D341Med (cell line): ENCODE measurements at regions not wholly inside any gene's neighbourhood (a gene's known extent, or its start where the extent isn't known, plus 50 kb on each side); places are given as distances from the start of the nearest gene placed in this dataset.
"Not testable (repeated sequence)": the region's sequence is repeated elsewhere in the genome, so short reads cannot be mapped to it uniquely, and the experiment has no call there.

ENCODE experiments used
- DNase-seq: peaks from one replicate; pipeline ENCODE4 v3.0.0; 2012; ENCODE audit warnings: low spot score

- no peak for DNase-seq
Observed at GRCh38 chr2:38243186-38243880, 133.7 kb downstream of the ATL2 start.

DNA sequence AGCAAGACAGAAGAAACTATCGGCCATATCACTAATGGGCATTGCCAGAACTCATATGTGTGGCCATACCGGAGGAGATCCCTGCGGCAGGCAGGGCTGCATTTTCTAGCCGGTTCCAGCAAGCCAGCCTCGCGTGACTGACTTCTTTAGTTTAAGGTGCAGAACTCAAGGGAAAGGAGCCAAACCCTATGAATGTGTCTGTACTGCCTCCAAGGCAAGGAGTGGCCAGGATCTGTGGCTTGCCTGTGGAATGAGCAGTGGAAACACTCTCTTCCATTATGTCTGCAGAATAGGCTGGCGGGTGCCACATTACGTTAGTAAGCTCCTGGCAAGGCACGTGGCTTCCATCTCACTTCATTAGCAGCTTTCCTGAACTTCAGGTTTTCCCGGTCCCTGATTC is 137.6 kb downstream of the ATL2 start:
- DNase-seq = no peak

DNA sequence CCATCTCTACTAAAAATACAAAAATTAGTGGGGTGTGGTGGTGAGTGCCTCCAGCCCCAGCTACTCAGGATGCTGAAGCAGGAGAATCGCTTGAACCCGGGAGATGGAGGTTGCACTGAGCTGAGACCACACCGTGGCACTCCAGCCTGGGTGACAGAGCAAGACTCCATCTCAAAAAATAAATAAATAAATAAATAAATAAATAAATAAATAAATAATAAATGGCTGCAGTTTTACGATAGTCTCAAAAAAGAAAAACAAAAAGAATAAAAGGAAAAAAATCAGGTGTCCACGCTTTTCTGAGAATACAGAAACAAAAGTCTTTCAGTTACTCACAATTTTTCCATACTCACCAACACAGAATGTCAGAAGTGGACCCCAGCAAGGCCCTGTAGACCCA is 138.4 kb downstream of the ATL2 start:
- DNase-seq = not testable (repeated sequence)

- DNase-seq = no peak
Observed at GRCh38 chr2:38237311-38237710, 139.8 kb downstream of the ATL2 start.

GRCh38 chr2:38233231-38233983 is 143.7 kb downstream of the ATL2 start:
- DNase-seq = no peak

DNA sequence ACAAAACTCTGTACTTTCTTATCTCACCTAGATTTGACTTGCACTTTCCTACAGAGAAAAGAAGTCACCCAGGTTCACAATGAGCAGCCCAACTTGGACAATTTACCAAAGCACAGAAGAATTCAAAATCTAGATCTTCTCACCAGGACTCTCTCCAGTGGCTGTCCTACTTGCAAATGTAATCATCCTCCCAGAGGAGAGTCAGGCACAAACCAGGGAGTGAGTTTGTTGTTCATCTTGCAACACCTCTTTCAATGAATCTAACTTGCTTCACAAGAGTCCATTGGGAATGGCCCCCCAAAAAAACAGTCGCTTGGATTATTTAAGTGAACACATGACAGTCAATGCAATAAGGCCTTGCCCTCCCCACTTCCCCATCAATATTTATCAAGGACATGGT is 144.6 kb downstream of the ATL2 start:
- no peak for DNase-seq

DNA sequence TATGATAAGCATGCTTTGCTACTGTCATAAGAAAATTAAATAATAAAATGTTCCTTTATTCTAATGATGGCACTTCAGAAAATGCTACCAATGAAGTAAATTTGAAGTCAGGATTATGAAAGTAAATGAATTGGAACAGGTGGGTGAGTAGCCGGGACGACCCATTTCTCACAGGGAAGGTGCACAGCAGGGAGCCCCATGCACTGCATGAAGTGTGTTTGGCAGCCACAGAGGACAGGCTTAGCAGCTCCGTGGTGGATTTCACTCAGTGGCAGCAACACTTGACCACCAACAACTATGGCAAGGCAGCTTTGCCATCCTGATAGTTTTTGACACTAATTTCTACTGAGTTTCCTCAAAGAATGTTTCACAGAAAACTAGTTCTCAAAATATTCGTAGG is 146.3 kb downstream of the ATL2 start:
- DNase-seq = no peak

DNA sequence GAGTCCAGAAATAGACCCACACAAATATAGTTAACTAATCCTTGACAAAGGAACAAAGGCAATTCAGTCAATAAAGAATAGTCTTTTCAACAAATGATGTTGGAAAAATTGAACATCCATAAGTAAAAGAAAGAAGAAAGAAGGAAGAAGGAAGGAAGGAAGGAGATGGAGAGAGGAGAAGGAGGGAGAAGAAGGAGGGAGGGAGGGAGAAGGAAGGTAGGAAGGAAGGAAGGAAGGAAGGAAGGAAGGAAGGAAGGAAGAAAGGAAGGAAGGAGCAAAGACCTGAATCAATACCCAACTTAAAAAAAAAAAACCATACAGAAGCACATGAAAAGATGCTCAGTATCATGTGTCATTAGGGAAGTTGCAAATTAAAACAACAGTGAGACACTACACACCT is 148.3 kb downstream of the ATL2 start:
- DNase-seq = no peak

- DNase-seq = no peak
Observed at GRCh38 chr2:38224821-38225437, 149.0 kb upstream of the CYP1B1 start.

DNA sequence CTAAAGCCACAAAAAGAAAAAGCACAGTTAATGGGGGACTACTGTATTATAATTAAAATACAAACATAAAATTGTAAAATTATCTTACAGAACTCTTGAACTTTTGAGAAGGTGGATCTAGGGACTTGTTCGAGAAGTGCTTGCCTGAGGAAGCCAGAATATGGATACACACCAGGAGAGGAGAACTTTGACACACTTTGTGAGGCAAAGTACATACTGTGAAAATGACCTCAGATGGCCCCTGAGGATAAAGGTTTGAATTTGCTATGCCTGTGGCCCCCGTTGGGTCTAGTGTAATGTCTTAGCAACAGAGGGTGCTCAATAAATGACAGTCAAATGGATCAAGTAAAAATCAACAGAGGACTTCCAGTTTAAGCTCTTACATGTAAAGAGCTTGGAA is 148.2 kb upstream of the CYP1B1 start:
- DNase-seq = no peak

DNA sequence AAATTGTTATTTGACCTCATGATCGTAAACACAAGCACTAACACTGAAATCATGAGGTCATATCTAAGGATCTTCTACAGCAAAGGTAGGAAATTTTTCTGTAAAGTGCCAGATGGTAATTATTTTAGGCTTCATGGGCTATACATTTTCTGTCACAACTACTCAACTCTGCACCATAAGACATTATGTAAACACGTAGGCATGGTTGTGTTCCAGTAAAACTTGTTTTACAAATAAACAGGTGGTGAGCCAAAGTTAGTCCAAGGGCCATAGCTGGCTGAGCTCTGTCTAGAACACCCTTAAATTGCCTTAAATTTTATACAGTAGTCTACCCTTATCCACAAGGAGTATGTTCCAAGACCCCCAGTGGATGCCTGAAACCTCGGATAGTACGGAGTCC is 147.3 kb upstream of the CYP1B1 start:
- no peak for DNase-seq

- no peak for DNase-seq
Observed at GRCh38 chr2:38220164-38220563, 144.2 kb upstream of the CYP1B1 start.

GRCh38 chr2:38218995-38219394 is 143.0 kb upstream of the CYP1B1 start:
- no peak for DNase-seq

GRCh38 chr2:38218591-38218991 is 142.6 kb upstream of the CYP1B1 start:
- peak; percentile 58 for DNase-seq

- peak; percentile 84 for DNase-seq
Observed at GRCh38 chr2:38217401-38218188, 141.6 kb upstream of the CYP1B1 start.

GRCh38 chr2:38216886-38217285 is 140.9 kb upstream of the CYP1B1 start:
- no peak for DNase-seq

- no peak for DNase-seq
Observed at GRCh38 chr2:38215993-38216392, 140.0 kb upstream of the CYP1B1 start.

- DNase-seq = no peak
Observed at GRCh38 chr2:38215522-38215921, 139.6 kb upstream of the CYP1B1 start.

- no peak for DNase-seq
Observed at GRCh38 chr2:38214209-38214717, 138.3 kb upstream of the CYP1B1 start.

- DNase-seq = no peak
Observed at GRCh38 chr2:38213619-38214167, 137.7 kb upstream of the CYP1B1 start.

DNA sequence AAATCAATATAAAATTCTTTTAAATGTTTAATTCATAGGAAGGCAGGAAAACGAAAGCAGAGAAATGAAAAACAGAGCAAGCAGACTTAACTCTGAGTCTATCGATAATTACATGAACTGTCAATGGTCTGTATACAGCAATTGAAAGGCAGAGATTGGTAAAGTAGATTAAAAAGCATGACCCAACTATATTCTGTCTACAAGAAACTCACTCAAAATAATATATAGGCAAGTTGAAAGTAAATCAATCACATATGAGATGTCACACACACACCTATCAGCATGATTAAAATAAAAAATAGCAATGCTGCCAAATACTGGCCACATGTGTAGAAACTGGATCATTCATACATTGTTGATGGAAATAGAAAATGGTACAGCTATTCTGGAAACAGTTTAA is 136.4 kb upstream of the CYP1B1 start:
- no peak for DNase-seq

DNA sequence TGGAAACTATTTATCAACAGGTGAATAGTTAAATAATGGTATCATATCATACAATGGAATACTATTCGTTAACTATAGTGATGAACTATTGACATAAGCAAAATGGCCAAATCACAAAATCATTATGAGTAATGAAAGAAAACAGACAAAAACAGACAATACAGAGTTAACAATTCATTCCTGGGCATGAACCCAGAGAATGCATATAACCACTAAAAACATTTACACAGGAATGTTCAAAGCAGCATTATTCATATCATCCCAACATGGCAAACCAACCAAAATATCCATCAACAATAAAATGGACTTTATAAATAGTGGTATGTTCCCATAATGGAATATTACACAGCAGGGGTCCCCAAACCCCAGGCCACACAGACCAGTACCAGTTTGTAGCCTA is 131.2 kb upstream of the CYP1B1 start:
- DNase-seq = no peak
